IMR-90 (cell line): ENCODE measurements at regions not wholly inside any gene's neighbourhood (a gene's known extent, or its start where the extent isn't known, plus 50 kb on each side); places are given as distances from the start of the nearest gene placed in this dataset.

Experiments used
- ATAC-seq: fragments of 200-7000 bp; cut with Tn5 transposase; 2 replicates; pipeline ENCODE4 v1.9.1; 2020; ENCODE audit warnings: low read depth, mild to moderate bottlenecking, moderate library complexity
- BruUV-seq: library from RNA; stranded (reverse); fragments of 400-500 nt; replicated peaks from 2 replicates; lab custom pipeline; 2021; lab: Mats Ljungman, UMichigan
- CTCF ChIA-PET: fragments of 300-600 bp; formaldehyde crosslinking; extraction: SDS; loops from one replicate; lab custom pipeline; 2021; ENCODE audit warnings: antibody characterized with exemption; lab: Yijun Ruan, JAX
- POLR2A ChIA-PET: fragments of 300-600 bp; sonication (Branson Sonifier 250); formaldehyde crosslinking; loops from one replicate; lab custom pipeline; 2022; ENCODE audit warnings: antibody characterized with exemption; ENCODE audit not compliant: unreplicated experiment; lab: Charles Lee
- DNase-seq: peaks from one replicate; pipeline ENCODE4 v3.0.0; 2013
- H2AFZ ChIP-seq: replicated peaks from 2 replicates; pipeline ENCODE3; 2013; ENCODE audit warnings: low read length, mild to moderate bottlenecking; ENCODE audit not compliant: poor library complexity
- H2AK5ac ChIP-seq: 2 replicates; pipeline ENCODE4 v1.6.1; 2013; ENCODE audit warnings: low read depth, low read length, inconsistent platforms
- H2AK9ac ChIP-seq: replicated peaks from 2 replicates; pipeline ENCODE3; 2013; ENCODE audit warnings: mild to moderate bottlenecking, low read depth, low read length, moderate library complexity; ENCODE audit not compliant: poor library complexity
- H2BK120ac ChIP-seq: 2 replicates; pipeline ENCODE4 v1.6.1; 2013; ENCODE audit warnings: low read depth, low read length, inconsistent platforms
- H2BK15ac ChIP-seq: 3 replicates; pipeline ENCODE4 v1.6.1; 2013; ENCODE audit warnings: low read depth, low read length, inconsistent platforms
- H2BK20ac ChIP-seq: 2 replicates; pipeline ENCODE4 v1.6.1; 2013; ENCODE audit warnings: low read depth, mild to moderate bottlenecking, inconsistent platforms, low read length, moderate library complexity
- H2BK5ac ChIP-seq: 2 replicates; pipeline ENCODE4 v1.6.1; 2013; ENCODE audit warnings: mild to moderate bottlenecking, low read depth, low read length, inconsistent platforms; ENCODE audit not compliant: poor library complexity, severe bottlenecking
- H3K14ac ChIP-seq: replicated peaks from 2 replicates; pipeline ENCODE4 v1.6.1; 2013; ENCODE audit warnings: low read depth, low read length, inconsistent platforms
- H3K18ac ChIP-seq: 2 replicates; pipeline ENCODE4 v1.6.1; 2013; ENCODE audit warnings: low read depth, low read length, control low read depth
- H3K23ac ChIP-seq: 2 replicates; pipeline ENCODE4 v1.6.1; 2013; ENCODE audit warnings: low read depth, low read length, inconsistent platforms
- H3K27ac ChIP-seq: 2 replicates; pipeline ENCODE4 v1.5.1; 2013; ENCODE audit warnings: mild to moderate bottlenecking, control low read depth, low read length; ENCODE audit not compliant: insufficient read depth
- H3K27me3 ChIP-seq: 2 replicates; pipeline ENCODE4 v1.6.1; 2013; ENCODE audit warnings: low read length; ENCODE audit not compliant: control insufficient read depth, insufficient read depth
- H3K36me3 ChIP-seq: 2 replicates; pipeline ENCODE4 v1.6.1; 2013; ENCODE audit warnings: low read length, mixed read lengths; ENCODE audit not compliant: control insufficient read depth, insufficient read depth
- H3K4ac ChIP-seq: 2 replicates; pipeline ENCODE4 v1.6.1; 2013; ENCODE audit warnings: low read depth, low read length, inconsistent platforms
- H3K4me1 ChIP-seq: 2 replicates; pipeline ENCODE4 v1.6.1; 2013; ENCODE audit warnings: low read length, mixed read lengths; ENCODE audit not compliant: control insufficient read depth, insufficient read depth
- H3K4me2 ChIP-seq: 2 replicates; pipeline ENCODE4 v1.6.1; 2013; ENCODE audit warnings: low read depth, mild to moderate bottlenecking, control low read depth, low read length, moderate library complexity
- H3K4me3 ChIP-seq: 2 replicates; pipeline ENCODE4 v1.5.1; 2013; ENCODE audit warnings: low read depth, mild to moderate bottlenecking, control low read depth, low read length, moderate library complexity; ENCODE audit not compliant: insufficient read depth
- H3K56ac ChIP-seq: 2 replicates; pipeline ENCODE4 v1.6.1; 2013; ENCODE audit warnings: low read length, inconsistent platforms; ENCODE audit not compliant: insufficient read depth; ENCODE audit errors: extremely low read depth
- H3K79me1 ChIP-seq, 2 experiments: 2 replicates each; pipeline ENCODE4 v1.6.1; 2013; ENCODE audit warnings: low read length in 2 of 2, inconsistent platforms in 1 of 2, low read depth in 1 of 2
- H3K9ac ChIP-seq: 2 replicates; pipeline ENCODE4 v1.6.1; 2013; ENCODE audit warnings: low read depth, low read length, control low read depth
- H3K9me1 ChIP-seq: 2 replicates; pipeline ENCODE4 v1.6.1; 2013; ENCODE audit warnings: low read length, inconsistent platforms; ENCODE audit not compliant: insufficient read depth
- H3K9me3 ChIP-seq: 2 replicates; pipeline ENCODE4 v1.6.1; 2013; ENCODE audit warnings: low read length; ENCODE audit not compliant: control insufficient read depth, insufficient read depth
- H4K20me1 ChIP-seq: 2 replicates; pipeline ENCODE4 v1.6.1; 2013; ENCODE audit warnings: low read length, inconsistent platforms; ENCODE audit not compliant: insufficient read depth
- H4K5ac ChIP-seq: 2 replicates; pipeline ENCODE4 v1.6.1; 2013; ENCODE audit warnings: mild to moderate bottlenecking, low read depth, low read length, control low read depth
- H4K8ac ChIP-seq, 2 experiments: 2 replicates each; pipeline ENCODE4 v1.6.1; 2013; ENCODE audit warnings: low read depth in 2 of 2, low read length in 2 of 2, control low read depth in 1 of 2, inconsistent platforms in 1 of 2
- H4K91ac ChIP-seq: 2 replicates; pipeline ENCODE4 v1.6.1; 2013; ENCODE audit warnings: low read depth, low read length, inconsistent platforms; ENCODE audit not compliant: insufficient read depth
- SMC3 ChIP-seq: fragments of 150-350 bp; IDR thresholded peaks from 2 replicates; pipeline ENCODE4 v1.6.1; 2016; ENCODE audit warnings: low read depth, mild to moderate bottlenecking, antibody characterized with exemption, low read length, moderate library complexity
- WGBS, 2 experiments: methylation state at CpG; one replicate each; pipeline versions ENCODE4 v1.1.5 to v1.1.7; 2013; ENCODE audit warnings: missing lambda C conversion rate in 2 of 2; ENCODE audit not compliant: insufficient read length in 1 of 2; ENCODE audit errors: extremely low coverage in 2 of 2; 5-methylcytosine and 5-hydroxymethylcytosine counted together
- dilution Hi-C: fragments of 300-500 bp; cut with HindIII; formaldehyde crosslinking; loops from one replicate; pipeline ENCODE4 v1.14.3; 2018; ENCODE audit warnings: low sequenced_read_pairs; ENCODE audit not compliant: unreplicated experiment
- in situ Hi-C: fragments of 300-500 bp; cut with MboI; formaldehyde crosslinking; loops from 3 replicates; pipeline ENCODE4 v1.14.3; 2019; ENCODE audit warnings: low sequenced_read_pairs, inconsistent platforms, mixed read lengths
- intact Hi-C: fragments of 100-400 bp; cut with micrococcal nuclease; formaldehyde crosslinking; loops from 2 replicates; pipeline ENCODE4 v1.10.0; 2022

DNA sequence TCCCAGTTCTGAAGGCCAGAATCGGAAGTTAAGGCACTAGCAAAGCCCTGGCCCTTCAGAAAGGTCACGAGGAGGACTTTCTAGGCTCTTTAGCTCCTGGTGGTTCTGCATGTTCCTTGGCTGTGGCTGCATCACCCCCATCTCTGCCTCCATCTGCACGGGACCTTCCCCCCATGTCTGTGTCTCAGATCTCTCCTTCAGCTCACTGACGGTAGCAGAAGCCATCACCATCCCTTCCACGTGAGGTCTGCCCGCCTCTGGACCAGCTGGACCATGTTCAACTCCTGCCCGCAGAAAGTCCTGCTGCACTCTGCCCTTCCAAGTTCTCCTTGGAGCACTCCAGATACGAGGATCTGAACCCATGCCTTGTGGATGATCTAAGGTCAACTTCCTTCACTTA is 242.9 kb upstream of the IRX1 start:
- BruUV-seq: no TSS peak
- Histone ChIP-seq H3K9me3 (peaks cover 39% of the 10 kb centered on the region), H3K56ac (no peak overlapping the region), H3K27me3 (no peaks in the 10 kb centered on the region), H3K4me3 (no peak overlapping the region), H2BK5ac (no peak overlapping the region), H2BK15ac (no peak overlapping the region), H3K9me1 (no peaks in the 10 kb centered on the region), H3K18ac (no peak overlapping the region), H4K20me1 (no peaks in the 10 kb centered on the region), H3K27ac (no peak overlapping the region), H2BK120ac (no peak overlapping the region), H4K5ac (no peak overlapping the region), H4K8ac (no peak overlapping the region), H4K91ac (no peak overlapping the region), H2AK5ac (no peak overlapping the region), H2AFZ (no peak overlapping the region), H3K79me1 (no peaks in the 10 kb centered on the region), H3K4me2 (no peak overlapping the region), H3K36me3 (no peaks in the 10 kb centered on the region), H3K23ac (no peak overlapping the region), H3K4ac (no peak overlapping the region), H3K4me1 (no peaks in the 10 kb centered on the region), H2AK9ac (no peak overlapping the region), H3K9ac (no peak overlapping the region), H3K14ac (no peak overlapping the region), H2BK20ac (no peak overlapping the region)
- WGBS, 2 experiments: 14% methylated on average over 2 of the region's 8 CpGs; no CpG with 5 or more reads in 1 of the 2 experiments
- in situ Hi-C loops (no loop called here), intact Hi-C loops (no loop called here), dilution Hi-C loops (no loop called here)
- DNase-seq: no peak
- POLR2A ChIA-PET: no interaction called here
- no peak for ATAC-seq
- TF ChIP-seq SMC3: no peak
- CTCF ChIA-PET: no interaction called here
